ENCODE measurements at regions not wholly inside any gene's neighbourhood (a gene's known extent, or its start where the extent isn't known, plus 50 kb on each side); places are given as distances from the start of the nearest gene placed in this dataset.

- TF ChIP-seq CTCF (IDR thresholded peaks at IDR 0.05) (no peak), POLR2A (IDR thresholded peaks at IDR 0.05) (no peak)
Measured at GRCh38 chr15:94079459-94079858, 151.9 kb upstream of the MCTP2 start.

All from testis (tissue), 2 donors.